Stimulated activated CD8-positive, alpha-beta memory T cell treated with anti-CD3 and anti-CD28 coated beads, Interleukin-4, amount 100 ng/mL, for 48 hours (primary cell): ENCODE measurements at regions not wholly inside any gene's neighbourhood (a gene's known extent, or its start where the extent isn't known, plus 50 kb on each side); places are given as distances from the start of the nearest gene placed in this dataset.
"Not testable (repeated sequence)": the region's sequence is repeated elsewhere in the genome, so short reads cannot be mapped to it uniquely, and the experiment has no call there.

Experiments
- DNase-seq: peaks from one replicate; pipeline ENCODE4 v3.0.0-alpha.2; 2020

DNA sequence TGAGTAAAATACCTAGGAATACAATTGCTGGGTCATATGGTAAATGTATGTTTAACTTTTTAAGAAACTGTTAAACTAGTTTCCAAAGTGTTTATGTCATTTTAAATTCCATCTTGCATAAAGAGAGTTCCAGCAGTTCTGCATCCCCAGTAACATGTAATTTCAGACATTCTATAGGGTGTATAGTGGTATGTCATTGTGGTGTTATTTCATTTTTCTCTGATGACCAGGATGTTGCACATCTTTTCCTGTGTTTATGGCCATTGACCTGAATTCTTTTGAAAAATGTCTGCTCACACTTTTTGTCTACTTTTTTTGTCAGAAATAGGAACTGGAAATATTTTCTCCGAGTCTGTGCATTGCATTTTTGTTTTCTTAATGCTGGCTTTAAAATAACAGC is 128.9 kb downstream of the TMEM200A start:
- no peak for DNase-seq

- DNase-seq: no peak
Observed at GRCh38 chr6:130500693-130501092, 134.9 kb downstream of the TMEM200A start.

GRCh38 chr6:130503146-130503545 is 137.3 kb downstream of the TMEM200A start:
- no peak for DNase-seq

DNA sequence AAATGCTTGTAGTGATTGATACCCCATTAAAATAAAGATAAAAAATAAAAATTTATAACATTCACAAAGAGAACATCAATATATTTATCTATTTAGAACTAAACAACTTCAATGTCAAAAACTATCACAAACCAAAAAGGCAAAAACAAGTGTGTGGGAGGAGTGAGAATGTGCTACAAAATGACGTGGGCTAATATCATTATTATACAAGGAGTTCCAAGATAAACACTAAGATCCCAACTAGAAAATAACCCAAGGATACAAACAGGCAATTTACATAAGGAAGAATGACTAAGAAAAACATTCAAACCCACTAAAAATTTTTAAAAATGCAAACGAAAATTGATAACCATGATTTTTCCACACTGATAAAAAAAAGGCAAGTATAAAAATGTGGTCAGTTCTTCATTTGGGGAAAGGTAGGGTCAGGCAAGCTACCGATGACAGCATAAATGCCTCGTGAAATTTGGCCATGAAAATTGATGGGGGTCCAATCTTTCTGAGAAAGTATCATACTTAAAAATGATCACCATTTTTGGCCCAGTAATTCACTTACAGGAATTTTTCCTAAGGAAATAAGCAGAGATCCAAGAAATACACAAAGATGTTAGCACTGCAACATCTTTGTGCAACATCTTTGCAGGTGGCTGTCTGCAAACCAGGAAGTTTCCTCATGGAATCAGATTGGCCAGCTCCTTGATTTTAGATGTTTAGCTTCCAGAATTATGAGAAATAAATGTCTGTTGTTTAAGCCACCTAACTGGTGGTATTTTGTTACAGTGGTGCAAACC is 140.2 kb downstream of the TMEM200A start:
- no peak for DNase-seq

- DNase-seq: not testable (repeated sequence)
Observed at GRCh38 chr6:130507005-130507665, 141.3 kb downstream of the TMEM200A start.

DNA sequence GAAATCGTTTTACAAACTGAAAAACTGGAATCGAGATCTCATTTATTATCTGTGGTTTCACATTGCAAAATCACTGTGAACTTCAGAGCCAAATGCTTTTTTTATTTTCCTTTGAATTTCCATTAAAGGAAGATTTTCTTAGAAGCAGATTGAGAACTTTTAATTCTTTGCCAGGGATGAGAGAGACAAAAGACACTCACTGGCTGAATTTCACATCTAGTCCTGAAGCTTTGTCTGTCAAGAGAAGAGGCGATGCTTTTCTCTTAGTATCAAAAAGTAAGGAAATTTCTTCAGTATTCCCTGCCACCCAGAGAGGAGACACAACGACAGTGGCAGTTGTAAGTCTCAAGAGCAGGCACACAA is 141.8 kb downstream of the TMEM200A start:
- no peak for DNase-seq

DNA sequence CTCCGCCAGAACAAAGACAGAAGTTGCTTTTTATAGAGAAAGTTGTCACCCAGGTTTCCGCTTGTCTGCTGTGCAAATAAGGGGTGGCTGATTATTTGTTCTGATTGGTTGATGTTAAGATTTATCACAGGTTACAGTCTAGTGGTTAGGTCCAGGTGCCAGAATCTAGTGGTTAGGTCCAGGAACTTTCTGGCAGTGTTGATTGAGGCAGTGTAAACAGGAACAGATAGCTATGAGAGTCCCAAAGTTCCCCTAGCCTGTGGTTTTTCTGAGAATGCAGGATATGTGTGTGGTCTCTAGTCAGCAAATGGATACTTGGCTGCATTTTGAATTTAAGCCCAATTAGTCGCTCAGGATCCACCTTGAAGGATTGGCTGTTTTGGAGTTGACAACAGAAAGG is 148.0 kb downstream of the TMEM200A start:
- DNase-seq: peak; percentile 42

- no peak for DNase-seq
Observed at GRCh38 chr6:130514712-130515111, 148.9 kb downstream of the TMEM200A start.

DNA sequence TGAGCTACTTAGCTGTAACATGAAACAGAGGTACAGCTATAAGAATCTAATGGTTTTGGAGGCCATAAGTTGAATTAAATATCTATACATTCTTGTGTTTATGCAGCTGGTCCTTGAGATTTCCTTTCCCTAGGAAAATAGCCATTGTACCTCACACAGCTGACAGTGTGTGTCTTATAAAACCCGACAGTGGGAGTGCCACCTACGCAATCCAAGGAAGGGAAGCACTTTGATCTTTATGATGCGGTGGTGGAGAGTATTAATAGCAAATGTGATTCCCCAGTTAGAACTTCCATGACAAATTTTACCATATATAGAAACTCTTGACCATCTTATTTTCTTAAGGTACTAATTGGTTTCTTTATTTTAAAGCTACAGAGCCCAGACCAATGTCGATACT is 149.5 kb downstream of the TMEM200A start:
- DNase-seq: no peak

DNA sequence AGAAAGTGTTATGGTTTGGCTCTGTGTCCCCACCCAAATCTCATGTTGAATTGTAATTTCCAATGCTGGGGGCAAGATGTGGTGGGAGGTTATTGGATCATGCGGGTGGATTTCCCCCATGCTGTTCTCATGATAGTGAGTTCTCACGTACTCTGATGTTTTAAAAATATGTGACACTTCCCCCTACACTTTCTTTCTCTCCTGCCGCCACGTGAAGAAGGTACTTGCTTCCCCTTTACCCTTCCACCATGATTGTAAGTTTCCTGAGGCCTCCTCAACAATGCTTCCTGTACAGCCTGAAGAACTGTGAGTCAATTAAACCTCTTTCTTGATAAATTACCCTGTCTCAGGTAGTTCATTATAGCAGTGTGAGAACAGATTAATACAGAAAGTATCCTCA is 150.8 kb downstream of the TMEM200A start:
- no peak for DNase-seq

- no peak for DNase-seq
Observed at GRCh38 chr6:130517444-130517931, 151.7 kb downstream of the TMEM200A start.

GRCh38 chr6:130518588-130518987 is 152.8 kb downstream of the TMEM200A start:
- DNase-seq: no peak

- no peak for DNase-seq
Observed at GRCh38 chr6:130520221-130520620, 154.4 kb downstream of the TMEM200A start.

- DNase-seq: no peak
Observed at GRCh38 chr6:130520801-130521200, 155.0 kb downstream of the TMEM200A start.

GRCh38 chr6:130524552-130524951 is 158.7 kb downstream of the TMEM200A start:
- no peak for DNase-seq

DNA sequence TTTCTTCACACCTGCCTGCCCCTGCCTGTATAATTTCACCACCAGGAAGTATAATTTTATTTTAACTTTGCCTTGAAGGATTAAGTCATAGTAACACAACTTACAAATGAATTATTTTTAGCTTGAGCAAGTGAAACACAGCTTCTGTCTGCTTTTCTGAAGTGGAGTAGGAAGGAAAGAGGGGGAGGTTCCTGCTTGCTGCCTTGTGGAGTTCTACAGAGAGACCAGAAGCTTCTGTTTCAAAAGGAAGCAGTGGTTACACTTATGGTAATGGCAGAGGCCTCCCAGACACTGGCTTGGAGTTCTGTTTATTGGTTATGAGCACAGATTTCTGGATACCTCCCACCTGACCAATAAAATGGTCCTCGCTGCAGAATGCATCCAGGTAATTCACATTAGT is 159.6 kb downstream of the TMEM200A start:
- DNase-seq: no peak

DNA sequence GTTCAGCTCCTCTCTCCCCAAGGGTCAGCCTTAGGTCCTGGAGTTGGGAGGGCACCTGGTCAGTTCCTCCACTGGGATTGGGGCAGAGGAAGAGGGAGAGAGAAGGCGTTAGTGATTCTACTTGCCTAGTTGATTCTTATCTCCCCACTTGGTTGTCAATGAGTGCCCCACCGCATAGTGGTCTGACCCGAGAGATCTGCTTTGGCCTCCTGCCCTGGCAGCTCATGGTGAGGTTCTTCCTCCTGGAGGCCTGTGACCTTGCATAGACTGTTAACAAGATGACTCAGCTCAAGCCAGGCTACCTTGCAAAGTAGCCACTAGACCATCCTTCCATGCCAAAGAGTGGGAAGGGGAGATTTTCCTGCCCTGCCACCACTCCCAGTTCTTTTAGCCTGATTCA is 160.6 kb downstream of the TMEM200A start:
- no peak for DNase-seq

DNA sequence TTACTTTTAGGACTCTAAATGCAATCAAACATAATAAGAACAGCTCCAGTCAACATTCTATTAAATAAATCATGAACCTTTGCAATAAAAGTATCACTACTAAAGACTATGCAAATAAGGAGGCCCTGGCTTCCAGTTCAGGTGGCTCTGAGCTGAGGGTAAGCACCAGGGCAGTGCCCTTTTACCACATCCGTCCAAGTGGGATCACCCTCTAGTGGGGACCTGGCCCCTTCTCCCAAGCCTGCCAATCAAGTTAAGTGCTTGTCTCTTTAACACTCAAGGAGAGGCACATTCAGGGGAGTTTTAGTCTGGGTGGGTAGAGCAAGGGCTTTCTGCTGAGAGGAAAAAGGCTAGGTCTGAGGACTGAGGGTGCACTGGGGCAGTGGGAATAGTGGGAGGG is 161.4 kb downstream of the TMEM200A start:
- no peak for DNase-seq

- no peak for DNase-seq
Observed at GRCh38 chr6:130529569-130530149, 163.8 kb downstream of the TMEM200A start.

- DNase-seq: no peak
Observed at GRCh38 chr6:130534627-130535026, 168.8 kb downstream of the TMEM200A start.

GRCh38 chr6:130535242-130535641 is 169.4 kb downstream of the TMEM200A start:
- DNase-seq: no peak

DNA sequence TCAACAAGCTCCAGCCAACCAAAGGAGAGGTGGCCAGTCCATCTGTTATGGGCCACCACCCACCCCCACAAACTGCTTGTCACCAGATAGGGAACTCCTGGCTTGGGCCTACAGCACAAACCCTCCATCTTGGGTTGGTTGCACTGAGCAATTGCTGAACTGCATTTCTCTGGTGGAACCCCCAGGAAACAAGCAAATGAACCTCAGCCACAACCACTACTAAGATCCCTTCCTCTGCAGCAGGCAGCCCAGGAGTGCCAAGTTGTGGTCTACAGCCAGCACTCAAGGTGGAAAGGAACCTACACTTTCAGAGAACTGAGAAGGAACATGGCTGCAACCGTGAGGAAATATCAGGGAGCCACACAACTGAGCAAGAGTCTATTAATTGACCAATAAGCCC is 171.6 kb downstream of the TMEM200A start:
- no peak for DNase-seq

DNA sequence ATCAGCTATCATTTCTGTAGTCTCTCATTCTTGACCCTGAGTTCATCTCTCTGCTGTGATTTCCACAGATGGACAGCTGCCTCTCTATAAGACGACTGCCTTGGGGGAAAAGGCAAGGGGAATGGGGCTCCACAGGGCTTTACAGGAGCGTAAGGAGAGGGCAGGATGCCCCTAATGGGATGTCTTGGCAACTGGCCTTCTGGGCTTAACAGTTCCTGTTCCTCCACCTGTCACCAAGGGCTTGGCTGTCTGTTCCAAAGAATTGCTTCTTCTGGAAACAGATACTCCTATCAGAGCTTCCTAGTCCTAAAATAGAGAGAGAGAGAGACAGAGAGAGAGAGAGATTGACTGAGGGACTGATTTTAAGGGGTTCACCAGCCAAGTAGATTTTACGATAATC is 181.9 kb downstream of the TMEM200A start:
- no peak for DNase-seq

- DNase-seq: no peak
Observed at GRCh38 chr6:130557481-130558112, 191.8 kb downstream of the TMEM200A start.
